A673 (cell line): ENCODE measurements at regions not wholly inside any gene's neighbourhood (a gene's known extent, or its start where the extent isn't known, plus 50 kb on each side); places are given as distances from the start of the nearest gene placed in this dataset.

Experiments used
- BruUV-seq: library from RNA; stranded (reverse); fragments of 400-500 nt; replicated peaks from 2 replicates; lab custom pipeline; 2021; lab: Mats Ljungman, UMichigan
- CTCF ChIA-PET: fragments of 300-600 bp; sonication (Branson Sonifier 250); formaldehyde crosslinking; loops from one replicate; lab custom pipeline; 2022; ENCODE audit warnings: antibody characterized with exemption; lab: Charles Lee
- POLR2A ChIA-PET: fragments of 300-600 bp; sonication (Branson Sonifier 250); formaldehyde crosslinking; loops from one replicate; lab custom pipeline; 2022; ENCODE audit warnings: antibody characterized with exemption; ENCODE audit not compliant: low non-redundant PET; lab: Charles Lee
- DNase-seq: peaks from one replicate; pipeline ENCODE4 v3.0.0-alpha.2; 2015; ENCODE audit warnings: low spot score
- H3K27ac ChIP-seq: fragments of 200-600 bp; sonication (generic); 2 replicates; pipeline ENCODE4 v1.5.1; 2016; ENCODE audit warnings: mixed run types, low read depth, mild to moderate bottlenecking, mixed read lengths, antibody characterized with exemption, low read length; ENCODE audit not compliant: poor library complexity, severe bottlenecking
- H3K27me3 ChIP-seq: fragments of 200-600 bp; sonication (generic); replicated peaks from 2 replicates; pipeline ENCODE4 v1.6.1; 2017; ENCODE audit warnings: mixed run types, low read depth, mild to moderate bottlenecking, mixed read lengths, antibody characterized with exemption, low read length; ENCODE audit not compliant: insufficient read depth, poor library complexity
- H3K36me3 ChIP-seq: fragments of 200-600 bp; sonication (generic); 2 replicates; pipeline ENCODE4 v1.6.1; 2016; ENCODE audit warnings: mixed run types, mild to moderate bottlenecking, mixed read lengths, antibody characterized with exemption, low read length; ENCODE audit not compliant: insufficient read depth, poor library complexity, severe bottlenecking
- H3K4me1 ChIP-seq: fragments of 200-600 bp; sonication (generic); 2 replicates; pipeline ENCODE4 v1.6.1; 2017; ENCODE audit warnings: mixed run types, mild to moderate bottlenecking, mixed read lengths, antibody characterized with exemption, low read length; ENCODE audit not compliant: insufficient read depth, poor library complexity, severe bottlenecking
- H3K4me3 ChIP-seq: fragments of 200-600 bp; sonication (generic); 2 replicates; pipeline ENCODE4 v1.5.1; 2016; ENCODE audit warnings: low read depth, mixed run types, mild to moderate bottlenecking, mixed read lengths, low read length; ENCODE audit not compliant: poor library complexity, severe bottlenecking
- H3K9me3 ChIP-seq: fragments of 200-600 bp; sonication (generic); 2 replicates; pipeline ENCODE4 v1.6.1; 2016; ENCODE audit warnings: mixed run types, low read depth, mild to moderate bottlenecking, mixed read lengths, antibody characterized with exemption, low read length; ENCODE audit not compliant: poor library complexity, severe bottlenecking
- CTCF ChIP-seq: fragments of 300-800, 200-600 bp; sonication (generic); conservative IDR thresholded peaks from 2 replicates; pipeline ENCODE4 v1.5.1; 2017; ENCODE audit warnings: low read depth, mild to moderate bottlenecking, antibody characterized with exemption, low read length, moderate library complexity, mixed read lengths
- EZH2 ChIP-seq: fragments of 200-600 bp; sonication (generic); IDR thresholded peaks from 2 replicates; pipeline ENCODE4 v1.6.1; 2017; ENCODE audit warnings: borderline replicate concordance, low read depth, mild to moderate bottlenecking, mixed read lengths, antibody characterized with exemption, low read length; ENCODE audit not compliant: poor library complexity, severe bottlenecking
- intact Hi-C: fragments of 100-400 bp; cut with micrococcal nuclease; formaldehyde crosslinking; loops from one replicate; pipeline ENCODE4 v1.10.0; 2022; ENCODE audit not compliant: unreplicated experiment

GRCh38 chr11:111019871-111020670 lies 225.5 kb upstream of the POU2AF2 start:
- BruUV-seq = no TSS peak
- ChIA-PET POLR2A (no interaction called here), CTCF (no interaction called here)
- Histone ChIP-seq H3K36me3 (no peaks in the 10 kb centered on the region), H3K4me1 (no peaks in the 10 kb centered on the region), H3K27me3 (no peaks in the 10 kb centered on the region), H3K27ac (no peak overlapping the region), H3K9me3 (no peaks in the 10 kb centered on the region), H3K4me3 (no peak overlapping the region)
- TF ChIP-seq EZH2 = no peak
- TF ChIP-seq CTCF = no peak
- intact Hi-C loops = no loop called here
- DNase-seq = peak; percentile 27

GRCh38 chr11:111019451-111019850 lies 226.1 kb upstream of the POU2AF2 start:
- ChIA-PET POLR2A (no interaction called here), CTCF (no interaction called here)
- Histone ChIP-seq H3K9me3 (no peaks in the 10 kb centered on the region), H3K27me3 (no peaks in the 10 kb centered on the region), H3K4me1 (no peaks in the 10 kb centered on the region), H3K4me3 (no peak overlapping the region), H3K27ac (no peak overlapping the region), H3K36me3 (no peaks in the 10 kb centered on the region)
- intact Hi-C loops = no loop called here
- no peak for DNase-seq
- TF ChIP-seq EZH2 (no peak), CTCF (no peak)
- no TSS peak for BruUV-seq

GRCh38 chr11:111018566-111018965 lies 227.0 kb upstream of the POU2AF2 start:
- intact Hi-C loops = no loop called here
- ChIA-PET POLR2A (no interaction called here), CTCF (no interaction called here)
- Histone ChIP-seq H3K4me3 (no peak overlapping the region), H3K27me3 (no peaks in the 10 kb centered on the region), H3K9me3 (no peaks in the 10 kb centered on the region), H3K36me3 (no peaks in the 10 kb centered on the region), H3K4me1 (no peaks in the 10 kb centered on the region), H3K27ac (no peak overlapping the region)
- DNase-seq = no peak
- TF ChIP-seq CTCF (no peak), EZH2 (no peak)
- BruUV-seq = no TSS peak
